Spinal cord (tissue), 9 donors: ENCODE measurements at regions not wholly inside any gene's neighbourhood (a gene's known extent, or its start where the extent isn't known, plus 50 kb on each side); places are given as distances from the start of the nearest gene placed in this dataset.

Source experiments
- DNase-seq, 6 donors: peaks; one replicate each; pipeline versions ENCODE4 v3.0.0 to v3.0.0-alpha.2; 2013 to 2015; ENCODE audit warnings: low spot score in 6 of 6, low read depth in 4 of 6
- H3K27ac ChIP-seq: one replicate; pipeline ENCODE4 v1.5.1; 2013; ENCODE audit warnings: low read depth, low read length, control low read depth
- H3K27me3 ChIP-seq: one replicate; pipeline ENCODE4 v1.6.1; 2013; ENCODE audit warnings: low read length; ENCODE audit not compliant: control insufficient read depth, insufficient read depth
- H3K36me3 ChIP-seq: one replicate; pipeline ENCODE4 v1.6.1; 2013; ENCODE audit warnings: low read length; ENCODE audit not compliant: control insufficient read depth, insufficient read depth
- H3K4me1 ChIP-seq: one replicate; pipeline ENCODE4 v1.6.1; 2013; ENCODE audit warnings: low read length; ENCODE audit not compliant: control insufficient read depth, insufficient read depth
- H3K4me3 ChIP-seq: one replicate; pipeline ENCODE4 v1.5.1; 2013; ENCODE audit warnings: low read depth, low read length, control low read depth
- H3K9me3 ChIP-seq: one replicate; pipeline ENCODE4 v1.6.1; 2013; ENCODE audit warnings: low read length; ENCODE audit not compliant: control insufficient read depth, insufficient read depth
- WGBS: methylation state at CpG from one replicate; pipeline ENCODE4 v1.1.5; 2013; ENCODE audit warnings: missing lambda C conversion rate; ENCODE audit not compliant: insufficient coverage; 5-methylcytosine and 5-hydroxymethylcytosine counted together
- donor health status: healthy.

- Histone ChIP-seq H3K27me3 (no peaks in the 10 kb centered on the region), H3K4me3 (no peak overlapping the region), H3K27ac (no peak overlapping the region), H3K36me3 (no peaks in the 10 kb centered on the region), H3K4me1 (no peaks in the 10 kb centered on the region), H3K9me3 (peaks cover 4% of the 10 kb centered on the region)
- DNase-seq = no peak
- WGBS = 75% methylated on average over 4 of the region's 4 CpGs
Observed at GRCh38 chr1:101377084-101377835, 140.4 kb downstream of the S1PR1 start.

DNA sequence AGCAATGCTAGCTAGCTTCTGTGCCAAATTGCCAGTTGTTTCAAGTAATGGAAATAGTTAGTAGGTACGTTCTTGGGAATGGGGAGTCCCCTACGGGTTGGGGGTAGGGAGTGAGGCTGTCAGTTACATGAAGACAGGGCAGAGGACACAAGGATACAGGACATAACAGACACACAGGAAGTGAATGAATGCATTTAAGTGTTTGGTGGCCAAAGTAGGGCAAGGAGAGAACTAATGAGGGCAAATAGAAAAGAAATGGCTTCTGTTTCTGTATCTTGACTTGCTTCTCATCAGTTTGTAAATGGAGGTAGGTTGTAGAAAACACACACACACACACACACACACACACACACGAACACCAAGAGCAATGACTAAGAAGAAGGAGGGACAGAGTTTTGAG is 142.2 kb downstream of the S1PR1 start:
- H3K4me1 ChIP-seq = no peaks in the 10 kb centered on the region
- no peaks in the 10 kb centered on the region for H3K9me3 ChIP-seq
- no peak for DNase-seq
- no peak overlapping the region for H3K27ac ChIP-seq
- no peaks in the 10 kb centered on the region for H3K36me3 ChIP-seq
- WGBS = 100% methylated on average over 2 of the region's 3 CpGs
- no peaks in the 10 kb centered on the region for H3K27me3 ChIP-seq
- H3K4me3 ChIP-seq = no peak overlapping the region

DNA sequence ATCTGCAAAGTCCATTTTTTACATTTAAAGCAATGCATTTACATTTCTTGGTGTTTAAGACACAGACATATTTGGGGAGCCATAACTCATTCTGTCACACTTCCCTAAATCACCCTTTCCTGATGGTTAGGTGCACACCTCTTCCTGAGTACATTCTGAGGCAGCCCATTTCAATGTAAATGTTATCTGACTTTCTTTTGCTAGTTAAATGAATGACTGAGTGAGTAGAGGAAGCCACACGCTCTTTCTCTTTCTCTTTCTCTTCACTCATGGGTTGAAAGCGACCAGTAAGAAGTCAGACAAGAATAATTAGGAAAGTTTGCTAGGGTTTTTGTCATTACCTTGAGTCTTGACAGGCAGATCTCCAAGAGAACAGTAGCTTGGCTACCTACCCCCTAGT is 143.1 kb downstream of the S1PR1 start:
- Histone ChIP-seq H3K36me3 (no peaks in the 10 kb centered on the region), H3K9me3 (no peaks in the 10 kb centered on the region), H3K27ac (no peak overlapping the region), H3K27me3 (no peaks in the 10 kb centered on the region), H3K4me1 (no peaks in the 10 kb centered on the region), H3K4me3 (no peak overlapping the region)
- DNase-seq = no peak
- WGBS = no CpG with 5 or more reads among the region's 2 CpGs

DNA sequence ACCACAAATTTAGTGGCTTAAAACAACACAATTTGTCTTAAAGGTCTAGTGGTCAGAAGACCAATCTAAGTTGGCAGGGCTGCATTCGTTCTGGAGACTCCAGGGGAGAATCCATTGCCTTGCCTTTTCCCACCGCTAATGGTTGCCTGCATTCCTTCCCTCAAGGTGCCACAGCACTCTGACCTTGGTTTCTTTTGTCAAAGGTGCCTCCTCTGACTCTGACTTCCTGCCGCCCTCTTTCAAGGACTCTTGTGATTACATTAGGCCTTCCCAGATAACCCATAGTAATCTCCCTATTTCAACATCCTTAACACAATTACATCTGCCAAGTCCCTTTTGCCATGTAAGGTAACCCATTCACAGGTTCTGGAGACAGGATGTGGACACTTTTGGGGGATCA is 145.3 kb downstream of the S1PR1 start:
- H3K4me1 ChIP-seq = no peaks in the 10 kb centered on the region
- DNase-seq = no peak
- no peaks in the 10 kb centered on the region for H3K27me3 ChIP-seq
- H3K36me3 ChIP-seq = no peaks in the 10 kb centered on the region
- H3K27ac ChIP-seq = no peak overlapping the region
- 39% methylated on average over 3 of the region's 3 CpGs for WGBS
- no peak overlapping the region for H3K4me3 ChIP-seq
- no peaks in the 10 kb centered on the region for H3K9me3 ChIP-seq

DNA sequence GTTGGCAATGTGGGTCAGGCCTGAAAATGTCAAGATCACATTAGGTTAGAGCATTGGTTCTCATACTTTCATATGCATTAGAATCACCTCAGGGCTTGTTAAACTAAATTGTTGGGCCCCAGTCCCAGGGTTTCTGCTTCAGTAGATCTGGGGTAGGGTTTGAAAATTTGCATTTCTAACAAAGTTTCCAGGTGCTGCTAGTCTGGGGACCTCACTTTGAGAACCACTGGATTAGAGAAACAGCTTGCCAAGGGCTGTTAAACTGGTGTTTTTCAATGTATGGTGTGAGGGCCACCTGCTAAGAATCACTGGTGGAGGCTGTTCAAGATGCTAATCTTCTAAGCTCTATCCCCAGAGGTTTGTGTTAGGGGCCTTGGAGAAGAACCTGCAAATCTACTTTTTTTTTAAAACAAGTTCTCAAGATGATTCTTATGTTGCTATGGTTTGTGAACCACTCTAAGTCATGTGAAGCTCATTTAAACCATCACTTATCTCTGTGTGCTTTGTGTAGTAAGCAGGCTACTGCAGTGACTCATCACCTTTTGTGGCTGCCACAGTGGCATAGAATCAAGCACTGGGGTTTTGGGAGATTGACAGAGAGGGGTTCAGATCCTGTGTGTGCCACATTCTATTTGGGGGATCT is 152.2 kb downstream of the S1PR1 start:
- no peak for DNase-seq

DNA sequence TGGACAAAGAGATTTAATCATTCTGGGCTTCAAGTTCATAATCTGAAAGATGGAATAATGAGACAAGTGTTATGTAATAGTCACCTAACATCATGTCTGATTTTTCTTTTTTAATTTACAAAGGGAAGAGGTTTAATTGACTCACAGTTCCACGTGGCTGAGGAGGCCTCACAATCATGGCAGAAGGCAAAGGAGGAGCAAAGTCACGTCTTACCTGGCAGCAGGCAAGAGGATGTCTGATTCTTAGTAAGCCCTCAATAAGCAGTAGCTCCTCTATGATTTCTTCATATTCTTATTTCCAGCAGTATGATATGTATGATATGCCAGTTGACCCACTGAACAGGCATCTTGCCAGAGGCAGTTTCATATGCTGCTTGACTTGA is 152.7 kb downstream of the S1PR1 start:
- Histone ChIP-seq H3K27ac (no peak overlapping the region), H3K9me3 (no peaks in the 10 kb centered on the region), H3K4me3 (no peak overlapping the region), H3K4me1 (no peaks in the 10 kb centered on the region), H3K36me3 (no peaks in the 10 kb centered on the region), H3K27me3 (no peaks in the 10 kb centered on the region)
- 80% methylated on average over 1 of the region's 2 CpGs for WGBS
- DNase-seq = no peak

More for the DNA sequence above, 152.2 kb downstream of the S1PR1 start:
- no peak overlapping the region for H3K4me3 ChIP-seq
- H3K27me3 ChIP-seq = no peaks in the 10 kb centered on the region
- no peaks in the 10 kb centered on the region for H3K9me3 ChIP-seq
- no peak overlapping the region for H3K27ac ChIP-seq
- no peaks in the 10 kb centered on the region for H3K4me1 ChIP-seq
- no peaks in the 10 kb centered on the region for H3K36me3 ChIP-seq

DNA sequence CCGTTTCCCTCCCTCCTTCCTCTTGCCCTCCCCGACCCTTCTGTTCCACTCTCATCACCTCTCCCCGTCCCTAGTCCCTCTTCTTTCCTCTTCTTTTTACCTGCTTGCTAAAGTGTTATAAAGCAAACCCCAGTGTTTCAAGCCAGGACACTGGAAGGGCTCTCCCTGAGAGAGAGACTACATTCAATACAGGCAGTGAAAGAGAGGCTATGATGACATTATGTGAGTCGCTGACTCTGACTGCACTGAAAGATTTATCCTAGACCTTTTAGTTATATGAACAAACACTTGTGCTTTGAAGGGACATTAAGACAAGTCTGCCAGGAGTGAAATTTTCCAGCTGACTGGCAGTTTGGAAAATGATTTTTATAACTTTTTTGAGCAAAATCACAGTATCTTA is 155.7 kb downstream of the S1PR1 start:
- H3K4me3 ChIP-seq = no peak overlapping the region
- H3K9me3 ChIP-seq = no peaks in the 10 kb centered on the region
- H3K27ac ChIP-seq = no peak overlapping the region
- no peaks in the 10 kb centered on the region for H3K27me3 ChIP-seq
- H3K4me1 ChIP-seq = no peaks in the 10 kb centered on the region
- WGBS = 72% methylated on average over 3 of the region's 4 CpGs
- DNase-seq = no peak
- H3K36me3 ChIP-seq = no peaks in the 10 kb centered on the region

- H3K36me3 ChIP-seq = no peaks in the 10 kb centered on the region
- no peaks in the 10 kb centered on the region for H3K27me3 ChIP-seq
- H3K9me3 ChIP-seq = no peaks in the 10 kb centered on the region
- H3K4me3 ChIP-seq = no peak overlapping the region
- H3K27ac ChIP-seq = no peak overlapping the region
- no peak for DNase-seq
- WGBS = 100% methylated on average over 1 of the region's 2 CpGs
- H3K4me1 ChIP-seq = no peaks in the 10 kb centered on the region
Observed at GRCh38 chr1:101394041-101394440, 157.2 kb downstream of the S1PR1 start.

GRCh38 chr1:101399222-101399621 is 162.4 kb downstream of the S1PR1 start:
- DNase-seq = peak in 1 of 6 donors; percentile 15
- no peaks in the 10 kb centered on the region for H3K36me3 ChIP-seq
- no CpG with 5 or more reads among the region's 3 CpGs for WGBS
- no peaks in the 10 kb centered on the region for H3K27me3 ChIP-seq
- H3K27ac ChIP-seq = no peak overlapping the region
- H3K4me1 ChIP-seq = no peaks in the 10 kb centered on the region
- H3K4me3 ChIP-seq = no peak overlapping the region
- H3K9me3 ChIP-seq = no peaks in the 10 kb centered on the region

DNA sequence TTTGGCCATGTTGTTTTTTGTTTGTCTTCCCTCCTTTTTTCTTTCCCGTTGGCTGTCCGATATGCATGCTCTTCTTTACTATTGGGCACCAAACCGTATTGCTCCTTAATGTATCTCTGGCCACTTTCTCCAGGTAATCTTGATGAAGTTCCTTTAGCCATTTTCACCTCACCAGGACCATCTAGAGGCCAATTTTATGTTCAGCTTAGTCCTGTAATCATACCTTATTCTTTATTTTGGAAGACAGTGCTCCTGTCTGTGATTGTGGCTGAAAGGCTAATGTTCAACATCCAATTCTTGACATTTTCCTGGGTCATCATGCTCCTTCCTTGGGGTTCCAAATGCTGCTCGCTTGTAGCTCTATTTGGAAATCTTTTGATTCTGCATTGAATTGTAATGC is 169.5 kb downstream of the S1PR1 start:
- no peaks in the 10 kb centered on the region for H3K4me1 ChIP-seq
- H3K36me3 ChIP-seq = no peaks in the 10 kb centered on the region
- WGBS = 94% methylated on average over 3 of the region's 4 CpGs

More for the DNA sequence above, 169.5 kb downstream of the S1PR1 start:
- no peaks in the 10 kb centered on the region for H3K9me3 ChIP-seq
- no peak for DNase-seq
- H3K4me3 ChIP-seq = no peak overlapping the region
- no peak overlapping the region for H3K27ac ChIP-seq
- no peaks in the 10 kb centered on the region for H3K27me3 ChIP-seq
